Activated T-cell treated with anti-CD3 and anti-CD28 coated beads, Interleukin-2, amount 50 U/mL, for 24 hours (primary cell): ENCODE measurements at regions not wholly inside any gene's neighbourhood (a gene's known extent, or its start where the extent isn't known, plus 50 kb on each side); places are given as distances from the start of the nearest gene placed in this dataset.

Experiments used
- DNase-seq: peaks from one replicate; pipeline ENCODE4 v3.0.0-alpha.2; 2020
- H3K27ac Mint-ChIP-seq: 2 replicates; pipeline ENCODE4 v1.8.0; 2020; ENCODE audit warnings: mild to moderate bottlenecking, mixed read lengths
- H3K27me3 Mint-ChIP-seq: 2 replicates; pipeline ENCODE4 v1.8.0; 2020; ENCODE audit warnings: mixed read lengths
- H3K36me3 Mint-ChIP-seq: 2 replicates; pipeline ENCODE4 v1.8.0; 2020; ENCODE audit warnings: low read depth, mixed read lengths
- H3K4me1 Mint-ChIP-seq: 2 replicates; pipeline ENCODE4 v1.8.0; 2020; ENCODE audit warnings: low read depth, mixed read lengths
- H3K4me3 Mint-ChIP-seq: 2 replicates; pipeline ENCODE4 v1.8.0; 2020; ENCODE audit warnings: mild to moderate bottlenecking, moderate library complexity, mixed read lengths
- H3K9me3 Mint-ChIP-seq: 2 replicates; pipeline ENCODE4 v1.8.0; 2020; ENCODE audit warnings: mixed read lengths

DNA sequence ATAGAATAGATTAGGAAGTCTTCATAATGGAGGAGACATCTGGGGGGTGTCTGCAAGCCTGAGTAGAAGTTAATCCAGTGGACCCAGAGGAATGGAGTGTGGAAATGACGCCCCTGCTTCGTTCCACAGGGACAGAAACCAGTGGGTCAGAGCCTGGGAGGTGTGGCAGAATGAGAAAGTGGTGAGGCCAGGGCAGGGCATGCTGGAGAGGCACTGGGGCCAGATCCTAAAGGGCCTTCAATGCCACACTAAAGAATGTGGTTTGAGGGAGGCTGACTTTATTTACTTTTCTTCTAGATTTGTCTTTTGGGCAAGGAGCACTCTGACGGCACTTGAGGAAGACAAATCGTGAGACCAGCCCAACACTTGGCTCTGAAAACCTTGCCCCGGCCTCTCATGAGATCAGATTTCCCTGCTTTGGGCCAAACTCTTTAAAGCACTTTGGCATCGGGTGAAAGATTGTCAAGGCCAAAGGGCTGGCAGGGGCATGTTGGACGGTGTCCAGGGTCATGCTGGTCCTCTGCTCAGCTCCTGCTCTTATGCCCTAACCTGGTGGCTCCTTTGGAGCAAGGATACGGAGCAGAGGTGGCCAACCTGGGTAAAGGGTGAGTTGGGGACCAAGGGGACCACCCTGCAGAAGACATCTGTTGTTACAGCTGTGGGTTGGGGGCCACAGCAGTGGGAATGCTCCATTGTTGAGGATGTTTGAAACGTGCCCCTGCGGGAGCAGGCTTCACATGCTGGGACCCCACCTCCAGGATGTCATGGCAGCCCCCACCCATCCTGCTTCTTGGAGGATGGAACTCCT lies 157.0 kb upstream of the ZMIZ1 start:
- Mint-ChIP-seq H3K27me3 (no peaks in the 10 kb centered on the region), H3K4me1 (no peaks in the 10 kb centered on the region), H3K9me3 (no peaks in the 10 kb centered on the region), H3K27ac (no peak overlapping the region), H3K36me3 (no peaks in the 10 kb centered on the region), H3K4me3 (no peak overlapping the region)
- DNase-seq: no peak

- Mint-ChIP-seq H3K9me3 (no peaks in the 10 kb centered on the region), H3K27ac (no peak overlapping the region), H3K27me3 (no peaks in the 10 kb centered on the region), H3K4me3 (no peak overlapping the region), H3K4me1 (no peaks in the 10 kb centered on the region), H3K36me3 (no peaks in the 10 kb centered on the region)
- no peak for DNase-seq
Observed at GRCh38 chr10:78912361-78913218, 156.2 kb upstream of the ZMIZ1 start.

DNA sequence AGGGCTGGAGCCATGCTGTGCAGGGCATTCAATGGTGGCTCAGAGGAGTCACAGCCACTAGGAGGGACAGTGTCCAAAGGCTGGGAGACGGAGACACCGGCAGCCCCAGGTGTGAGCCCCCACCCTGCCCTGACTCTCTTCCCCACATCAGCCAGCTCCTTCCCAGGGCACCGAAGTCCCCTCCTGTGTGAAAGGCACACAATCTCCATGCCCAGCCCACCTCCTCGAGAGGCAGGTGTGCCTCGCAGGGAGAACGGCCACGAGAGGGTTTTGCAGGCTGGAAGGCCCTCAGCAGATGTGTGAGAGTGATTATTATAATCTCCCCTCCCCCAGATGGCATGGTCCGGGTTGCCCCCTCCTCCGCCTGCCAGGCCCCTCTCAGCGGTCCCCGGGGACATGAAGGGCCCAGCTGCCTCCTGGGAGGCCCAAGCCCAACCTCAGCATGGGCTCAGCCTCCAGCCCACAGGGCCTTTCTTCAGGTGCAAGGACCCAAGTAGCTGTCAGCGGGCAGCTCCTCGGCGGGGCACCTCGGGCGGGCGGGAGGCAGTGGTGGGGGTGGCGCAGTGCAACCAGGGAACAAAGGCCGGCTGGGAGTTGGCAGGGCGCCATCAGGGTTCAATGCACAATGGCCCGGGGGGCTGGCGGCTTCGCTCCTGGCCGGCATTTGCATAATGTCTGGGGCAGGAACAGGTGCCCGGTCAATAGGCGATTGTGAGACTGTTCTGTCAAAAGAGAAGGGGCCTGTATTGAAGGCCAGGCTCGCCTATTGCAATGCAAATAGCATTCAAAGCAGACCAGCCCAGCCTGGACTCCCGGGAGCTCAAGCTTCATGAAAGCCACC lies 155.3 kb upstream of the ZMIZ1 start:
- DNase-seq: no peak
- H3K4me3 Mint-ChIP-seq: no peak overlapping the region
- no peak overlapping the region for H3K27ac Mint-ChIP-seq
- no peaks in the 10 kb centered on the region for H3K4me1 Mint-ChIP-seq
- H3K27me3 Mint-ChIP-seq: no peaks in the 10 kb centered on the region
- H3K36me3 Mint-ChIP-seq: no peaks in the 10 kb centered on the region
- H3K9me3 Mint-ChIP-seq: no peaks in the 10 kb centered on the region

- Mint-ChIP-seq H3K9me3 (no peaks in the 10 kb centered on the region), H3K4me3 (no peak overlapping the region), H3K27ac (no peak overlapping the region), H3K36me3 (no peaks in the 10 kb centered on the region), H3K27me3 (no peaks in the 10 kb centered on the region), H3K4me1 (no peaks in the 10 kb centered on the region)
- DNase-seq: no peak
Observed at GRCh38 chr10:78914060-78914378, 154.7 kb upstream of the ZMIZ1 start.

- DNase-seq: no peak
- H3K27ac Mint-ChIP-seq: no peak overlapping the region
- no peaks in the 10 kb centered on the region for H3K4me1 Mint-ChIP-seq
Observed at GRCh38 chr10:78914502-78915189, 154.1 kb upstream of the ZMIZ1 start.

DNA sequence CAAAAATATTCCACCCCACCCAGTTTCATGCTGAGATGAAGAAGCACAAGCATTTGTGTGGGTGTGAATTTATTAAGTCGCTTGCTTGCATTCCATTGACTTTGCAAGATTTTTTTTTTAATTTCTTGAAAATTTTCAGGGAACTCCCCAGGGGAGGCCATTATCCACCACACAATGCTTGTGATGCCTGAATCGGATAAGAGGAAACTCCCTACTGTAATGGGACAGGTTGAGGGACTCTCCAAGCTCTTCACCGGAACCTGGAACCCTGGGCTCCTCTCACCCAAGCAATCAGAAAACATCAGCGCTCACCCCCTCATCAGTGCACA lies 153.6 kb upstream of the ZMIZ1 start:
- no peaks in the 10 kb centered on the region for H3K9me3 Mint-ChIP-seq
- no peaks in the 10 kb centered on the region for H3K36me3 Mint-ChIP-seq
- DNase-seq: no peak
- H3K27me3 Mint-ChIP-seq: peaks cover 6% of the 10 kb centered on the region
- H3K4me1 Mint-ChIP-seq: no peaks in the 10 kb centered on the region
- H3K4me3 Mint-ChIP-seq: no peak overlapping the region
- no peak overlapping the region for H3K27ac Mint-ChIP-seq

More at GRCh38 chr10:78914502-78915189, 154.1 kb upstream of the ZMIZ1 start:
- Mint-ChIP-seq H3K27me3 (peaks cover 1% of the 10 kb centered on the region), H3K9me3 (no peaks in the 10 kb centered on the region), H3K4me3 (no peak overlapping the region), H3K36me3 (no peaks in the 10 kb centered on the region)

DNA sequence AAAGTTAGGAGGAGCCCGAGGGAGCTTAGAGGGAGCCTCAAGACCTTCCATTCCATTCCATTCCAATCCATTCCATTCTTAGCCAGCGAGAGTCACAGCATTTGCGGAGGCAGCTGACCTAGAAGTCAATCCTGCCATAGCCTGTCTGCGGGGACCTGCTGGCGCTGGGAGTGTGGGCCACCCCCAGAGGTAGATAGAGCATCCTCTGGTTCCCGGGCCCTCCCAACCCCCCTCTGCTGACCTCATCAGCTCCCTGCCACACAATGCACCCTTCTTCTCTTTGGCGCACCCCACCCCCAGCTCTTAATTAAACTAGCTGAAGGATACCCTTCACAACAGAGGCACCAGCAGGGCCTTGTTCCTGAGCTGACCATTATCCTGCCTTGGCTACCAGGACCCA lies 152.5 kb upstream of the ZMIZ1 start:
- H3K9me3 Mint-ChIP-seq: no peaks in the 10 kb centered on the region
- H3K27me3 Mint-ChIP-seq: peaks cover 6% of the 10 kb centered on the region
- H3K4me3 Mint-ChIP-seq: no peak overlapping the region
- H3K36me3 Mint-ChIP-seq: no peaks in the 10 kb centered on the region
- H3K4me1 Mint-ChIP-seq: no peaks in the 10 kb centered on the region
- H3K27ac Mint-ChIP-seq: no peak overlapping the region
- no peak for DNase-seq

DNA sequence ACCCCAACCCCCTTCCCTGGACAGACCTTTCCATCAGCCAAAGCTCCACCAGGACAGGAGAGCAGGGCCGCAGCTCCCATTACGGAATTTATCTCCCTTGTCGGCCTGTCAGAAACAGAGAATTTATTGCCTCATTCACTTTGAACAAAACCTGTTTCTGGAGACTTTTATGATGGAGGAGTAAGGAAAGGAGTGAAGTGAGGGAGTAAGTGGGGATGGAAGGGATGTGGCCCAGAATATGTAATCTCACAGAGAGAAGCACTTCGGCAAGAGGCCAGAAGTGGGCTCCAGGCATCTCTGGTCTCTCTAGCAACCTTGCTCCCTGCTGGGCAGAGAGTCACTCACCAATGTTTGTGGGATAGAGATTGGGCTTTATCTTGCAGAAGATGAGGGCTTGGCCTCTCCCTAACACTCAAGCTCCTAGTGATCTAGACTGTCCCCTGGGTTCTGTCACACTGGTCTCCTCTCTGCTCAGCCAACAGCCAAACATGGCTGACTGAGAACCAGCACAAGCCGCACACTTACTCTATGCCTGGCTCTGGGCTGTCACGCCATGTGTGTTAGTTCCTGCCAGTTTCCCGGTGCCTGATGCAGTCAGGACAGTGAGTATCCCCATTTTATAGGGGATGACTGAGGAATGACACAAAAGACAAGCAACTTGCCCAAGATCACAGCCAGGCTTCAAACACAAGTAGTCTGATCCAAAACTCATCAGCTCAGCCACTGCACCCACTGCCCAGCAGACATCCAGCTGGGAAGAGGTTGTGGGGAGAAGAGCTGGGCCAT lies 149.4 kb upstream of the ZMIZ1 start:
- H3K27me3 Mint-ChIP-seq: peaks cover 6% of the 10 kb centered on the region
- no peaks in the 10 kb centered on the region for H3K4me1 Mint-ChIP-seq

DNA sequence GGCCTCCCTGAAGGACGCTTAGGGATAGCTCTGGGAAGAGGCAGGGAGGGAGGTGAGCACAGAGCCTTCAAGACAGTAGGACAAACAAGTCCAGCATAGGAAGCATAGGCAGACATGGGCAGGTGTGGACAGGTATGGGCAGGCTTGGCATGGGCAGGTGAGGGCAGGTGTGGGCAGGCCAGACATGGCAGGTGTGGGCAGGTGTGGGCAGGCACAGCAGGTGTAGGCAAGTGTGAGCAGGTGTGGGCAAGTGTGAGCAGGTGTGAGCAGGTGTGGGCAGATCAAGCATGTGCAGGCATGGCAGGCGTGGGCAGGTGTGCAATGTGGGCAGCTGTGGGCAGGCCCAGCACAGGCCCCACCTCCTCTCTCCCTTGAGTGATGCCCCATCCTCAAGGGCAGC lies 148.8 kb upstream of the ZMIZ1 start:
- Mint-ChIP-seq H3K9me3 (no peaks in the 10 kb centered on the region), H3K27ac (no peak overlapping the region), H3K4me3 (no peak overlapping the region), H3K36me3 (no peaks in the 10 kb centered on the region), H3K4me1 (no peaks in the 10 kb centered on the region), H3K27me3 (peaks cover 6% of the 10 kb centered on the region)
- DNase-seq: no peak

More for the DNA sequence above, 149.4 kb upstream of the ZMIZ1 start:
- Mint-ChIP-seq H3K9me3 (no peaks in the 10 kb centered on the region), H3K27ac (no peak overlapping the region), H3K36me3 (no peaks in the 10 kb centered on the region), H3K4me3 (no peak overlapping the region)
- DNase-seq: no peak

DNA sequence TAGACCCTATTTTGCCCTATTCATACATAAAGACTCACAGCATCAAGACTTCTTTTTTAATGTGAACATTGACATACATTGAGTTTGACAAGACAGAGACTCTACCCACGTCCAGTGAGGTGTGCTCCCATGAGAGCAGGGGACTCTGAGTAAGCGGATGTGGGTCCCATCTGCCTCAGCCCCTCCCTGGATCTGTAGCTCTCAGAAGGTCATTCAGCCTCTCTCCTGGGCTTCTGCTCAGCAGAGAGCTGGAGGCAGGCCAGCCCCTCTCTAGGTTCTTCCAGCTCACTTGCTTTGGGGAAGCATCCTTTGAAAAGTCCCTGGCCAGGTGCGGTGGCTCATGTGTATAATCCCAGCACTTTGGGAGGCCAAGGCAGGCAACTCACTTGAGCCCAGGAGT lies 146.9 kb upstream of the ZMIZ1 start:
- Mint-ChIP-seq H3K4me3 (no peak overlapping the region), H3K9me3 (no peaks in the 10 kb centered on the region), H3K4me1 (no peaks in the 10 kb centered on the region), H3K27ac (no peak overlapping the region), H3K27me3 (peaks cover 6% of the 10 kb centered on the region), H3K36me3 (no peaks in the 10 kb centered on the region)
- DNase-seq: no peak

- no peaks in the 10 kb centered on the region for H3K36me3 Mint-ChIP-seq
- H3K27me3 Mint-ChIP-seq: peaks cover 6% of the 10 kb centered on the region
- H3K4me1 Mint-ChIP-seq: no peaks in the 10 kb centered on the region
- H3K4me3 Mint-ChIP-seq: no peak overlapping the region
- DNase-seq: no peak
- H3K27ac Mint-ChIP-seq: no peak overlapping the region
- H3K9me3 Mint-ChIP-seq: no peaks in the 10 kb centered on the region
Observed at GRCh38 chr10:78923647-78924318, 145.0 kb upstream of the ZMIZ1 start.

DNA sequence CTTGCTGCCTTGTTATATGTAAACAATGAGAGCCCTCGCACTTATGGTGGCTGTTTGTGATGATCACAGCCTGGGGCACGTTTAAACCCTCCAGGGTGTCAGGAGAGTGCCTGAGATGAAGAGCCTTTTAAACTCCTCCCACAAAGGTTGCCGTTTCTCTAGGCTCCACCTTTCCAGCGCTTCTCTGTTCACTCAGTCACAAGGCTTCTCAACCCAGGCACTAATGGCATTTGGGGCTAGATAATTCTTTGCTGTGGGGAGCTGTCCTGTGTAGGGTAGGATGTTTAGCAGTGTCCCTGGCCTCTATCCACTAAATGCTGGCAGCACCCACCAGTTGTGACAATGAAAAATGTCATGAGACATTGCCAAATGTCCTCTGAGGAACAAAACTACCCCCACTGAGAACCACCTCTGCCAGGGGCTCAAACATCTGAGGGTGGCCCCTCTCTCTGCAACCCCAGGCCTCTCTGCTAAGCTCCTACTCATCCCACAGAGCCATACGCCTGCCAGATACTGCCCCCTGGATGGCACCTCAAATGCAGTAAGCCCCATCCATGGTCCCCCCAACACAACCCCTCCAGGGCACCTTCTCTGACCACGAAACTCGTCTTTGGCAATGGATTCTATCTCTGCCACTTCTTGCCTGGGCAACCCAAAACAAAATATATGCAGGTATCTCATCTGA lies 144.3 kb upstream of the ZMIZ1 start:
- Mint-ChIP-seq H3K4me1 (no peaks in the 10 kb centered on the region), H3K27ac (no peak overlapping the region), H3K9me3 (no peaks in the 10 kb centered on the region), H3K36me3 (no peaks in the 10 kb centered on the region), H3K4me3 (no peak overlapping the region), H3K27me3 (peaks cover 6% of the 10 kb centered on the region)
- DNase-seq: no peak

- DNase-seq: no peak
- Mint-ChIP-seq H3K4me3 (no peak overlapping the region), H3K9me3 (no peaks in the 10 kb centered on the region), H3K4me1 (no peaks in the 10 kb centered on the region), H3K36me3 (no peaks in the 10 kb centered on the region), H3K27me3 (no peaks in the 10 kb centered on the region), H3K27ac (no peak overlapping the region)
Observed at GRCh38 chr10:78925275-78925674, 143.5 kb upstream of the ZMIZ1 start.
